Heart left ventricle (tissue), 13 donors: ENCODE measurements at regions not wholly inside any gene's neighbourhood (a gene's known extent, or its start where the extent isn't known, plus 50 kb on each side); places are given as distances from the start of the nearest gene placed in this dataset.

Source experiments
- CTCF ChIP-seq, 12 donors: fragments of 200-600 bp; sonication (generic) in 4 of 12; IDR thresholded peaks; one replicate each; pipeline versions ENCODE4 v1.5.0 to v1.8.0; 2018 to 2022; ENCODE audit warnings: antibody characterized with exemption in 12 of 12, mild to moderate bottlenecking in 5 of 12
- POLR2A ChIP-seq, 2 donors: fragments of 450-650 bp; IDR thresholded peaks; one replicate each; pipeline ENCODE4 v1.6.1; 2017; ENCODE audit warnings: antibody characterized with exemption in 2 of 2, mild to moderate bottlenecking in 2 of 2, moderate library complexity in 2 of 2
- donor health status: ischemic (EF 13 %, LVEDD 7.1; RV severe dilation, severe dysfunction).
- donor health status: DM: no; HTN: yes; CAD: no.
- donor health status: DM: no; HTN: no; CAD: no.
- donor health status: ischemic (EF 25% LVEDD 6.9; RV normal size, moderate dysfunction).
- donor health status: ischemic (EF 25% LVEDD 5.7; RV mildly dilated, moderate dysfunction).
- donor health status: ischemic (EF 35%, LVEDD 5.7; RV mildly dilated, moderate dysfunction).
- donor health status: nonischemic (EF 11% LVEDD 7.7; RV severe dilation, severe dysfunction).
- donor health status: DM: yes; HTN: yes; CAD: no.
- donor health status: PGD.
- donor health status: ischemic (EF 29% LVEDD 5.4; RV normal size, mild dysfunction).
- donor health status: nonischemic (EF 23%, LVEDD 6.1; RV moderate dilation, normal function).

- TF ChIP-seq CTCF (IDR thresholded peaks at IDR 0.05): no peak
- no peak for TF ChIP-seq POLR2A (IDR thresholded peaks at IDR 0.05)
Measured at GRCh38 chr16:86018071-86018470, 119.1 kb downstream of the IRF8 start.
